Fibroblast of pulmonary artery (primary cell): ENCODE measurements at regions not wholly inside any gene's neighbourhood (a gene's known extent, or its start where the extent isn't known, plus 50 kb on each side); places are given as distances from the start of the nearest gene placed in this dataset.

ENCODE experiments used
- DNase-seq: peaks from one replicate; pipeline ENCODE4 v3.0.0-alpha.2; 2010; ENCODE audit warnings: low read depth
- H3K4me3 ChIP-seq: replicated peaks from 2 replicates; pipeline ENCODE4 v1.5.1; 2011; ENCODE audit warnings: low read depth, mild to moderate bottlenecking, control low read depth, low read length, moderate library complexity
- CTCF ChIP-seq: IDR thresholded peaks from 2 replicates; pipeline ENCODE4 v1.5.1; 2011; ENCODE audit warnings: mild to moderate bottlenecking, control low read depth, low read length, inconsistent platforms; ENCODE audit errors: missing control alignments

DNA sequence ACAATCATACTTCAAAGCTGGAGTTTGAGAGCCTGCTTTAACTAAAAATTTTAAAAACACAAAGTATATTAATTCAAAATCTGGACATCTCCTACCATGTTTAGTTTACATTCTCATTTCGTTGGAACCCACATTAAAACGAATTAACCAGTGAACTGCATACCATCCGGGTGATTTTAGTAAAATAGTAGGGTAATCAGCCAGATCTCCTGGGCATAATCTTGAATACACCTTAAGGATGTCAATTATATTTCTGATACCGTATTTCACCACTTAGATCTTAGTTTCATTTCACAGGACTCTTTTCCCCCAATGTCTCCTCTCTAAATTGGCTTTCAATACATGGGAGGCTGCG is 175.6 kb upstream of the PFKP start:
- TF ChIP-seq CTCF, result no peak
- no peak for DNase-seq
- no peak overlapping the region for H3K4me3 ChIP-seq

- no peak overlapping the region for H3K4me3 ChIP-seq
- TF ChIP-seq CTCF, result no peak
- no peak for DNase-seq
Measured at GRCh38 chr10:2891073-2891769, 176.1 kb upstream of the PFKP start.

DNA sequence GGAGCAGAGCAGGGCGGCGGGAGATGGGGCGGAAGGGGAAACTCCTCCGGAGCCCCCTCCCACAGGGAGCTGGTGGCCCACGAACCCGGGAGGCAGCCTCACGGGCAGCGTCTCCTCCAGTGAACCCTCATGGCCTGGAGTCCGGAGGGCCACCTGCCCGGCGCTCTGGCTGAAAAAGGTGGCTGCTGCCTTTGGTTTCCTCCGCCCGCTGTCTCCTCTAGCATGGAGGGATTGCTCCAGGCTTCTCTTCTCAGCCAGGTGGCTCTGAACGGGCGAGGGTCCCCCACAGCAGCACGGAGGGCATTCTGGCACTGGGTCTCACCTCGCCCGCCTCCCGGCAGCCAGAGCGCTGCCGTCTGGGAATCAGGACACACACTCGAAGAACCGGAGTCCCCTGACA is 177.3 kb upstream of the PFKP start:
- no peak overlapping the region for H3K4me3 ChIP-seq
- DNase-seq, result no peak
- no peak for TF ChIP-seq CTCF

DNA sequence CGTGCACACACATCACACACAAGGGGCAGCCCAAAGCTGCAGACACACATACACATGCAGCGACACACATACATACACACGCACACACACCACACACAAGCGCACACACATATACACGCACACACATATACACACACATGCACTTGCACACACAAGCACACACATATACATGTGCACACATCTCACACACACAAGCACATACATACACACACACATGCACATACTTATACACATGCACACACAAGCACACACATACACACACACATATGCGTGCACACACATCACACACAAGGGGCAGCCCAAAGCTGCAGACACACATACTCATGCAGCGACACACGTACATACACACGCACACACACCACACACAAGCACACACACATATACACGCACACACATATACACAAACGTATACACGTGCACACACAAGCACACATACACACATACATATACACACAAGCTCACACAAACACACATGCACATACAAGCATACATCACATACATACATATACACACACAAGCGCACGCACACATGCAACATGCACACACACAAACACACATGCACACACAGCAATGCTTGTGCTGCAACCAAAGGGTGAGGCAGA is 178.8 kb upstream of the PFKP start:
- TF ChIP-seq CTCF, result no peak
- no peak overlapping the region for H3K4me3 ChIP-seq
- DNase-seq, result no peak

GRCh38 chr10:2887391-2888070 is 179.8 kb upstream of the PFKP start:
- no peak overlapping the region for H3K4me3 ChIP-seq
- no peak for TF ChIP-seq CTCF
- no peak for DNase-seq

GRCh38 chr10:2886662-2887061 is 180.7 kb upstream of the PFKP start:
- no peak for TF ChIP-seq CTCF
- no peak for DNase-seq
- no peak overlapping the region for H3K4me3 ChIP-seq
